H9 (cell line): ENCODE measurements at regions not wholly inside any gene's neighbourhood (a gene's known extent, or its start where the extent isn't known, plus 50 kb on each side); places are given as distances from the start of the nearest gene placed in this dataset.

Experiments used
- DNase-seq: peaks from one replicate; pipeline ENCODE4 v3.0.0-alpha.2; 2017
- H2AFZ ChIP-seq: one replicate; pipeline ENCODE4 v1.6.1; 2013; ENCODE audit warnings: mild to moderate bottlenecking, low read length, control low read depth, moderate library complexity
- H2AK5ac ChIP-seq: 2 replicates; pipeline ENCODE4 v1.6.1; 2013; ENCODE audit warnings: low read length, control low read depth, mixed read lengths; ENCODE audit not compliant: insufficient read length
- H2BK120ac ChIP-seq: one replicate; pipeline ENCODE4 v1.6.1; 2013; ENCODE audit warnings: low read depth, mild to moderate bottlenecking, low read length, control low read depth, inconsistent platforms; ENCODE audit not compliant: poor library complexity, severe bottlenecking
- H2BK12ac ChIP-seq: 2 replicates; pipeline ENCODE4 v1.6.1; 2013; ENCODE audit warnings: low read length, control low read depth, mixed read lengths, low read depth; ENCODE audit not compliant: insufficient read length
- H2BK15ac ChIP-seq: 2 replicates; pipeline ENCODE4 v1.6.1; 2013; ENCODE audit warnings: low read depth, low read length, control low read depth
- H2BK20ac ChIP-seq: one replicate; pipeline ENCODE4 v1.6.1; 2013; ENCODE audit warnings: low read depth, mild to moderate bottlenecking, low read length, control low read depth, inconsistent platforms; ENCODE audit not compliant: poor library complexity, severe bottlenecking
- H2BK5ac ChIP-seq: 2 replicates; pipeline ENCODE4 v1.6.1; 2013; ENCODE audit warnings: low read length, control low read depth, mixed read lengths; ENCODE audit not compliant: insufficient read length
- H3K14ac ChIP-seq: 2 replicates; pipeline ENCODE4 v1.6.1; 2013; ENCODE audit warnings: low read length, control low read depth; ENCODE audit not compliant: insufficient read depth
- H3K18ac ChIP-seq: 2 replicates; pipeline ENCODE4 v1.6.1; 2013; ENCODE audit warnings: low read depth, mild to moderate bottlenecking, mixed read lengths, low read length, control low read depth; ENCODE audit not compliant: insufficient read length
- H3K23ac ChIP-seq: 2 replicates; pipeline ENCODE4 v1.6.1; 2013; ENCODE audit warnings: low read length, control low read depth, mixed read lengths, low read depth; ENCODE audit not compliant: insufficient read length
- H3K23me2 ChIP-seq: 2 replicates; pipeline ENCODE4 v1.6.1; 2013; ENCODE audit warnings: low read depth, mild to moderate bottlenecking, mixed read lengths, low read length, control low read depth; ENCODE audit not compliant: insufficient read length, poor library complexity, severe bottlenecking
- H3K27ac ChIP-seq: 2 replicates; pipeline ENCODE4 v1.5.1; 2013; ENCODE audit warnings: low read length, control low read depth, mixed read lengths, low read depth; ENCODE audit not compliant: insufficient read length
- H3K27me3 ChIP-seq: 2 replicates; pipeline ENCODE4 v1.6.1; 2013; ENCODE audit warnings: low read length, control low read depth, inconsistent platforms; ENCODE audit not compliant: insufficient read depth
- H3K4ac ChIP-seq: 2 replicates; pipeline ENCODE4 v1.6.1; 2013; ENCODE audit warnings: low read depth, mild to moderate bottlenecking, control low read depth, inconsistent platforms, low read length, moderate library complexity
- H3K4me1 ChIP-seq: 2 replicates; pipeline ENCODE4 v1.6.1; 2013; ENCODE audit warnings: low read length, control low read depth, inconsistent platforms; ENCODE audit not compliant: insufficient read depth
- H3K4me2 ChIP-seq: 2 replicates; pipeline ENCODE4 v1.6.1; 2013; ENCODE audit warnings: low read length, control low read depth, mixed read lengths; ENCODE audit not compliant: insufficient read length, insufficient read depth
- H3K56ac ChIP-seq: 2 replicates; pipeline ENCODE4 v1.6.1; 2013; ENCODE audit warnings: low read depth, mild to moderate bottlenecking, mixed read lengths, low read length, control low read depth; ENCODE audit not compliant: insufficient read length
- H3K79me1 ChIP-seq: 2 replicates; pipeline ENCODE4 v1.6.1; 2013; ENCODE audit warnings: low read depth, mild to moderate bottlenecking, moderate library complexity, low read length, control low read depth, inconsistent platforms; ENCODE audit not compliant: insufficient read depth, poor library complexity, severe bottlenecking
- H3K79me2 ChIP-seq: 2 replicates; pipeline ENCODE4 v1.6.1; 2013; ENCODE audit warnings: low read length, control low read depth, inconsistent platforms; ENCODE audit not compliant: insufficient read depth
- H3K9ac ChIP-seq: 2 replicates; pipeline ENCODE4 v1.6.1; 2013; ENCODE audit warnings: low read length, control low read depth, mixed read lengths; ENCODE audit not compliant: insufficient read length; ENCODE audit errors: extremely low read depth
- H3K9me3 ChIP-seq: one replicate; pipeline ENCODE4 v1.6.1; 2013; ENCODE audit warnings: low read depth, low read length, inconsistent platforms; ENCODE audit not compliant: control insufficient read depth
- H3T11ph ChIP-seq: one replicate; pipeline ENCODE4 v1.6.1; 2013; ENCODE audit warnings: mild to moderate bottlenecking, low read length, control low read depth, inconsistent platforms
- H4K20me1 ChIP-seq: one replicate; pipeline ENCODE4 v1.6.1; 2013; ENCODE audit not compliant: control insufficient read depth, insufficient read length, insufficient read depth
- H4K5ac ChIP-seq: 2 replicates; pipeline ENCODE4 v1.6.1; 2013; ENCODE audit warnings: low read depth, mild to moderate bottlenecking, mixed read lengths, low read length, control low read depth; ENCODE audit not compliant: insufficient read length
- H4K8ac ChIP-seq: replicated peaks from 2 replicates; pipeline ENCODE4 v1.6.1; 2013; ENCODE audit warnings: low read length, control low read depth, mixed read lengths, low read depth; ENCODE audit not compliant: insufficient read length
- H4K91ac ChIP-seq: 2 replicates; pipeline ENCODE4 v1.6.1; 2013; ENCODE audit warnings: low read depth, mild to moderate bottlenecking, moderate library complexity, mixed read lengths, low read length, control low read depth; ENCODE audit not compliant: insufficient read length
- H3K27ac Mint-ChIP-seq, 3 experiments: 2 replicates in 2 of 3; 3 replicates in 1 of 3; pipeline ENCODE4 v1.8.0; 2020 to 2021; ENCODE audit warnings: mixed read lengths in 3 of 3, mild to moderate bottlenecking in 1 of 3, moderate library complexity in 1 of 3
- H3K27me3 Mint-ChIP-seq: 2 replicates; pipeline ENCODE4 v1.8.0; 2021; ENCODE audit warnings: low read depth, mild to moderate bottlenecking, moderate library complexity, mixed read lengths
- H3K36me3 Mint-ChIP-seq, 3 experiments: 2 replicates in 2 of 3; 3 replicates in 1 of 3; pipeline ENCODE4 v1.8.0; 2020 to 2021; ENCODE audit warnings: low read depth in 3 of 3, mixed read lengths in 3 of 3; ENCODE audit not compliant: insufficient read depth in 1 of 3
- H3K4me1 Mint-ChIP-seq, 2 experiments: 2 replicates each; pipeline ENCODE4 v1.8.0; 2020; ENCODE audit warnings: mixed read lengths in 2 of 2
- H3K4me3 Mint-ChIP-seq, 2 experiments: 2 replicates in 1 of 2; 3 replicates in 1 of 2; pipeline ENCODE4 v1.8.0; 2020 to 2021; ENCODE audit warnings: mild to moderate bottlenecking in 2 of 2, mixed read lengths in 2 of 2, moderate library complexity in 1 of 2
- H3K9me3 Mint-ChIP-seq, 2 experiments: 2 replicates in 1 of 2; 3 replicates in 1 of 2; pipeline ENCODE4 v1.8.0; 2020; ENCODE audit warnings: mild to moderate bottlenecking in 2 of 2, mixed read lengths in 2 of 2, moderate library complexity in 1 of 2
- WGBS: extraction: QIAGEN DNeasy Blood & Tissue Kit; methylation state at CpG from one replicate; pipeline ENCODE4 v1.1.7; 2013; ENCODE audit warnings: missing lambda C conversion rate, low lambda C conversion rate, mixed read lengths; ENCODE audit not compliant: insufficient read length; ENCODE audit errors: extremely low coverage; 5-methylcytosine and 5-hydroxymethylcytosine counted together
- TF ChIP-seq, protein P1 (sequence below): fragments of 200-600 bp; sonication (generic); conservative IDR thresholded peaks from 3 replicates; pipeline ENCODE4 v1.8.0; 2021; ENCODE audit warnings: antibody characterized with exemption, mild to moderate bottlenecking

DNA sequence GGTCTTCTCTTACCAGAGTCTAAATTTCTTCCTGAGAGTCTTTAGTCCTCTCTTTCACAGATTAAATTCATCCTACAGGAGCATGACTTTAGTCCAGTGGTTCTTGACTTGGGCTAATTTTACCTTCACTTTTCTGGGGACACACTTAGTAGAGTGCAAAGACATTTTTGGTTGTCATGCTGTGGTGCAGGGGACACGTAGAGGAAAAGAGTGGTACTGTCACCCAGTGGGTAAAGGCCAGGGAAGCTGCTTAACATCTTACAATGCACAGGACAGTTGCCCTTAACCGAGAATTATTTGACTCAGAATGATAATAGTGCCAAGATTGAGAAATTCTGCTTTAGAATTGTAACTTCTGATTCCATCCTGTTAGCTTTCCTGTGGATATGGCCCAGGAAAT lies 772.5 kb upstream of the GRM7 start:
- Histone ChIP-seq H2BK15ac (no peak overlapping the region), H3K27ac (no peak overlapping the region), H3K18ac (no peak overlapping the region), H2BK5ac (no peak overlapping the region), H3K56ac (no peak overlapping the region), H2BK20ac (no peak overlapping the region), H2BK12ac (no peak overlapping the region), H3K14ac (no peak overlapping the region), H3K4me2 (no peak overlapping the region), H2AFZ (no peak overlapping the region), H2BK120ac (no peak overlapping the region), H3K4me1 (no peaks in the 10 kb centered on the region), H4K5ac (no peak overlapping the region), H4K20me1 (no peaks in the 10 kb centered on the region), H3K9ac (no peak overlapping the region), H3K9me3 (no peaks in the 10 kb centered on the region), H3K27me3 (no peaks in the 10 kb centered on the region), H3K79me2 (no peaks in the 10 kb centered on the region), H3T11ph (no peak overlapping the region), H3K23ac (no peak overlapping the region), H3K4ac (no peak overlapping the region), H2AK5ac (no peak overlapping the region), H4K8ac (no peak overlapping the region), H4K91ac (no peak overlapping the region), H3K23me2 (no peaks in the 10 kb centered on the region), H3K79me1 (no peaks in the 10 kb centered on the region)
- DNase-seq: no peak
- TF ChIP-seq, protein P1, sequence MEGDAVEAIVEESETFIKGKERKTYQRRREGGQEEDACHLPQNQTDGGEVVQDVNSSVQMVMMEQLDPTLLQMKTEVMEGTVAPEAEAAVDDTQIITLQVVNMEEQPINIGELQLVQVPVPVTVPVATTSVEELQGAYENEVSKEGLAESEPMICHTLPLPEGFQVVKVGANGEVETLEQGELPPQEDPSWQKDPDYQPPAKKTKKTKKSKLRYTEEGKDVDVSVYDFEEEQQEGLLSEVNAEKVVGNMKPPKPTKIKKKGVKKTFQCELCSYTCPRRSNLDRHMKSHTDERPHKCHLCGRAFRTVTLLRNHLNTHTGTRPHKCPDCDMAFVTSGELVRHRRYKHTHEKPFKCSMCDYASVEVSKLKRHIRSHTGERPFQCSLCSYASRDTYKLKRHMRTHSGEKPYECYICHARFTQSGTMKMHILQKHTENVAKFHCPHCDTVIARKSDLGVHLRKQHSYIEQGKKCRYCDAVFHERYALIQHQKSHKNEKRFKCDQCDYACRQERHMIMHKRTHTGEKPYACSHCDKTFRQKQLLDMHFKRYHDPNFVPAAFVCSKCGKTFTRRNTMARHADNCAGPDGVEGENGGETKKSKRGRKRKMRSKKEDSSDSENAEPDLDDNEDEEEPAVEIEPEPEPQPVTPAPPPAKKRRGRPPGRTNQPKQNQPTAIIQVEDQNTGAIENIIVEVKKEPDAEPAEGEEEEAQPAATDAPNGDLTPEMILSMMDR: 0 out of 3 replicates have a peak, but pooled peaks have one; percentile 19
- no CpG with 5 or more reads among the region's 2 CpGs for WGBS
- H3K4me3 Mint-ChIP-seq: no peak overlapping the region
- H3K9me3 Mint-ChIP-seq: no peaks in the 10 kb centered on the region
- H3K27me3 Mint-ChIP-seq: no peaks in the 10 kb centered on the region
- H3K4me1 Mint-ChIP-seq: no peaks in the 10 kb centered on the region
- H3K36me3 Mint-ChIP-seq: no peaks in the 10 kb centered on the region
- no peak overlapping the region for H3K27ac Mint-ChIP-seq
